Loucy (cell line): ENCODE measurements at regions not wholly inside any gene's neighbourhood (a gene's known extent, or its start where the extent isn't known, plus 50 kb on each side); places are given as distances from the start of the nearest gene placed in this dataset.

Source experiments
- H2AFZ ChIP-seq: fragments of 200-600 bp; sonication (generic); 2 replicates; pipeline ENCODE4 v1.6.0; 2016; ENCODE audit warnings: antibody characterized with exemption, mild to moderate bottlenecking, low read length, moderate library complexity
- H3F3A ChIP-seq: fragments of 200-600 bp; 2 replicates; pipeline ENCODE4 v1.6.0; 2016; ENCODE audit warnings: antibody characterized with exemption, low read depth, mild to moderate bottlenecking
- H3K27me3 ChIP-seq: fragments of 200-600 bp; sonication (generic); 2 replicates; pipeline ENCODE4 v1.6.1; 2014; ENCODE audit warnings: low read length, mild to moderate bottlenecking; ENCODE audit not compliant: insufficient read depth, poor library complexity, severe bottlenecking
- H3K36me3 ChIP-seq: fragments of 200-600 bp; sonication (generic); 2 replicates; pipeline ENCODE4 v1.6.1; 2016; ENCODE audit warnings: low read length; ENCODE audit not compliant: insufficient read depth
- H3K4me1 ChIP-seq: fragments of 200-600 bp; sonication (generic); 2 replicates; pipeline ENCODE4 v1.5.1; 2014; ENCODE audit warnings: low read length, mild to moderate bottlenecking; ENCODE audit not compliant: insufficient read depth, poor library complexity, severe bottlenecking
- H3K4me2 ChIP-seq: fragments of 200-600 bp; sonication (generic); 2 replicates; pipeline ENCODE4 v1.6.0; 2014; ENCODE audit warnings: antibody characterized with exemption, low read length, low read depth, mild to moderate bottlenecking; ENCODE audit not compliant: poor library complexity, severe bottlenecking
- H3K4me3 ChIP-seq: fragments of 200-600 bp; sonication (generic); 2 replicates; pipeline ENCODE4 v1.5.1; 2014; ENCODE audit warnings: low read length, mild to moderate bottlenecking, mixed read lengths; ENCODE audit not compliant: poor library complexity, severe bottlenecking
- H3K79me2 ChIP-seq: fragments of 200-600 bp; sonication (generic); 2 replicates; pipeline ENCODE4 v1.6.1; 2014; ENCODE audit warnings: low read length; ENCODE audit not compliant: insufficient read depth
- H3K9ac ChIP-seq: fragments of 200-600 bp; sonication (generic); 2 replicates; pipeline ENCODE4 v1.6.0; 2014; ENCODE audit warnings: mild to moderate bottlenecking, low read depth, low read length, moderate library complexity; ENCODE audit not compliant: poor library complexity, severe bottlenecking
- H3K9me2 ChIP-seq: fragments of 200-600 bp; sonication (generic); replicated peaks from 2 replicates; pipeline ENCODE4 v1.6.1; 2016; ENCODE audit warnings: low read depth, low read length, mixed read lengths
- H3K9me3 ChIP-seq: fragments of 200-600 bp; sonication (generic); 2 replicates; pipeline ENCODE4 v1.6.1; 2014; ENCODE audit warnings: mild to moderate bottlenecking, antibody characterized with exemption, low read length, low read depth; ENCODE audit not compliant: insufficient read depth
- H4K20me1 ChIP-seq: fragments of 200-600 bp; sonication (generic); 2 replicates; pipeline ENCODE4 v1.6.0; 2014; ENCODE audit warnings: antibody characterized with exemption, low read length, mild to moderate bottlenecking; ENCODE audit not compliant: insufficient read depth, poor library complexity, severe bottlenecking
- CTCF ChIP-seq: fragments of 200-600 bp; sonication (generic); conservative IDR thresholded peaks from 2 replicates; pipeline ENCODE4 v1.5.1; 2014; ENCODE audit warnings: mild to moderate bottlenecking, antibody characterized with exemption, low read length
- EZH2phosphoT487 ChIP-seq: fragments of 200-600 bp; IDR thresholded peaks from 2 replicates; pipeline ENCODE4 v1.6.1; 2018; ENCODE audit warnings: antibody characterized with exemption, mild to moderate bottlenecking, moderate library complexity, borderline replicate concordance

- H3K4me3 ChIP-seq: no peak overlapping the region
- H3K79me2 ChIP-seq: no peaks in the 10 kb centered on the region
- H3F3A ChIP-seq: no peaks in the 10 kb centered on the region
- H3K9me2 ChIP-seq: no peaks in the 10 kb centered on the region
- no peaks in the 10 kb centered on the region for H3K4me1 ChIP-seq
- no peak overlapping the region for H2AFZ ChIP-seq
- no peaks in the 10 kb centered on the region for H3K9me3 ChIP-seq
- H3K4me2 ChIP-seq: no peak overlapping the region
- no peaks in the 10 kb centered on the region for H3K27me3 ChIP-seq
- no peaks in the 10 kb centered on the region for H4K20me1 ChIP-seq
- H3K9ac ChIP-seq: no peak overlapping the region
- H3K36me3 ChIP-seq: no peaks in the 10 kb centered on the region
- TF ChIP-seq CTCF: no peak
- TF ChIP-seq EZH2phosphoT487: no peak
These were observed 766.5 kb upstream of the GOT2 start for GRCh38 chr16:59500601-59501000.

GRCh38 chr16:59487067-59487466, 753.0 kb upstream of the GOT2 start:
- no peaks in the 10 kb centered on the region for H3K27me3 ChIP-seq
- no peaks in the 10 kb centered on the region for H3K9me2 ChIP-seq
- H3K36me3 ChIP-seq: no peaks in the 10 kb centered on the region
- no peak overlapping the region for H3K4me3 ChIP-seq
- TF ChIP-seq EZH2phosphoT487 (no peak), CTCF (no peak)
- H3K9ac ChIP-seq: no peak overlapping the region
- no peaks in the 10 kb centered on the region for H3K4me1 ChIP-seq
- H4K20me1 ChIP-seq: no peaks in the 10 kb centered on the region
- no peak overlapping the region for H3K4me2 ChIP-seq
- H3K9me3 ChIP-seq: no peaks in the 10 kb centered on the region
- no peak overlapping the region for H2AFZ ChIP-seq
- H3K79me2 ChIP-seq: no peaks in the 10 kb centered on the region
- no peaks in the 10 kb centered on the region for H3F3A ChIP-seq

DNA sequence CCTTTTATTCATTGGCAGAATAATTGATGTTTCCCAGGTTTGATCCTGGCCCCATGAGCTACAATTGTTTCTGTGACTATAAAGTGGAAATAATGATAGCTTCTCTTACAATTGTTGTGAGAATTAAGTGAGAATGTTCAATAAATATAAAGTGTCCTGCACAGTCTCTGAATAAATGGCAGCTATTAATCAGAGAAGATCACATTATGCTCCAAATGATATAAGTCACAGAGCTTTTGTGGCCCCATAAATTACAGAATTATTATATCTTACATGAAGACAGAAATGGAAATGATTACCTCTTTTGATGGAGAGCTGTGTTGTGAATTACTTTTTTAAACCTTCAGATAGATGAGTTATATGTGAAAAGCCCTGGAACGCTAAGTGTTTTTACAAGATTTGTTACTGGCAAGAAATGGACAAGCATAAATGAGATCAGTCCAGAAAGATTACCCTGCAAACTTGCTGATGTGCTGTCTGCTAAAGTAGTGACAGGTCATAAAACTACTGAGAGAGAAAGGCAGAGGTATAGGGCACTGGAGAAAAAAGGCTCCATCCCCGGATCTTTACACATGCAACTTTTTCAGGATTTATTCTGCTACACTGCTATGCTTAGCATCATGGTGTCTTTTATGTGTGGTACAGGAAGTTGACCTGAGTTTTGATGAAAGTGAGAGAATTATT, 750.9 kb upstream of the GOT2 start:
- Histone ChIP-seq H3K9me3 (no peaks in the 10 kb centered on the region), H3F3A (no peaks in the 10 kb centered on the region), H3K36me3 (no peaks in the 10 kb centered on the region), H2AFZ (no peak overlapping the region), H3K9me2 (no peaks in the 10 kb centered on the region), H3K4me1 (no peaks in the 10 kb centered on the region), H3K9ac (no peak overlapping the region), H3K79me2 (no peaks in the 10 kb centered on the region), H4K20me1 (no peaks in the 10 kb centered on the region), H3K4me2 (no peak overlapping the region), H3K4me3 (no peak overlapping the region), H3K27me3 (no peaks in the 10 kb centered on the region)
- TF ChIP-seq CTCF (no peak), EZH2phosphoT487 (no peak)
